Head of caudate nucleus (tissue), 42 donors: ENCODE measurements at regions not wholly inside any gene's neighbourhood (a gene's known extent, or its start where the extent isn't known, plus 50 kb on each side); places are given as distances from the start of the nearest gene placed in this dataset.

Experiments
- DNase-seq, 42 donors: peaks; one replicate each; pipeline versions ENCODE4 v3.0.0 to v3.0.0-alpha.2; 2020 to 2021; ENCODE audit warnings: mixed read lengths in 7 of 42
- intact Hi-C: fragments of 100-400 bp; cut with DNase I; formaldehyde crosslinking; loops from one replicate; pipeline ENCODE4 v1.15.0; 2022

- intact Hi-C loops: no loop called here
- no peak for DNase-seq
These were observed 467.6 kb downstream of the PRKD1 start for GRCh38 chr14:29459969-29460560.

GRCh38 chr14:29461101-29461500 is 466.5 kb downstream of the PRKD1 start:
- intact Hi-C loops: no loop called here
- DNase-seq: peak in 1 of 42 donors; percentile 3

DNA sequence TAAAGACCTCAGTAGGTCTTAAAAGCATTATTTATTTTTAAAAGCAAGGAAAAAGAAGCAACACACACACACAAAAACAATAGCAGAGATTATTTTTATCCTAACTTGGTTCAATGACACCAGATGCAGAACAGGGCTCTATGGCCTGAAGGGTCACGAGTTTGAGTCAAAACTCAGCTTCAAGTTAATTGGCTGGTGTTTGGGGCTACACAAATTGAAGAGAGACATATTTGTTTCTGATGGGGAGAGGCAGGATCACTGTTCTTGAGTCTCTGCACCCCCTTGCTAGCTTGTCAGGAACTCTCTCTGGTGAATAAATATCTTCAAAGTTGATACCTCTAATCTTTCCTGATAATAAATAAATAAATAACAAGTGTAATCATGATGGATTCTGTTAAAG is 466.1 kb downstream of the PRKD1 start:
- intact Hi-C loops: no loop called here
- no peak for DNase-seq

DNA sequence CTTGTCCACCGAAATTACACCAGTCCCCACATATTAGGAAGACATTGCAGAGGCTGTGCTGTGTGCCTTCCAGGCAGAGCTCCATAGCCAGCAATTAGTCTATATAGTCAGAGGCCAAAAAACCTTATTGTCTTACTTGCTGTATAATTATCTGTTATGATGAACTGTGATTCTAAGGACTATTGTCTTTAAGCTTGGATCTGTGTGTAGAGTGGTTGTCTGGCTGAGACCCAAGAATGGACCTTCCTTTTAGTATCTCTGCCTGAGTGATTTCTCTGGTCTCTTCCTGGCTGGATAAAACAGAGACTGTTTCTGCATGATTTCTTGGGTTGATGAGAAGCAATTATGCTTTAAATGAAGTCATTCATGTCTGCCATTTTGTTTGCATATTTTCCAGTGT is 465.3 kb downstream of the PRKD1 start:
- intact Hi-C loops: no loop called here
- DNase-seq: no peak

DNA sequence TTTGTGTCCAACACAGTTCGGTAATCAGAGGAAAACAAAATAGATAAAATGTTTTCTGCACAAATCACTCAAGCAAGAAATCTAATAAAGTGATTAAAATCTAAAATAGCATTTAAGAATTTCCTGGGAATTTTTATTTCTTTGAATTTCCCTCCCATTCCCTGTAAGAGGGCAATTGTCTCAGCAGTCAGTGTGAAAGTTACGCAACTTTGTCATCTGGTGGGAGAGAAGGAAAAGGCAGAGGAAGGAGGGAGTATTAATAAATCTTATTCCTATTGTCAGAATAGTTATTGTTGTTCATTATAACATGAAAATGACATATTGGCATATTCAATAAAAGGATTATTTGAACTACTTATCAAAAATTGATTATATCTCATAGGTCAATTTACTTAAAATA is 464.9 kb downstream of the PRKD1 start:
- intact Hi-C loops: no loop called here
- DNase-seq: no peak

- no peak for DNase-seq
- intact Hi-C loops: no loop called here
These were observed 463.8 kb downstream of the PRKD1 start for GRCh38 chr14:29463727-29464395.

DNA sequence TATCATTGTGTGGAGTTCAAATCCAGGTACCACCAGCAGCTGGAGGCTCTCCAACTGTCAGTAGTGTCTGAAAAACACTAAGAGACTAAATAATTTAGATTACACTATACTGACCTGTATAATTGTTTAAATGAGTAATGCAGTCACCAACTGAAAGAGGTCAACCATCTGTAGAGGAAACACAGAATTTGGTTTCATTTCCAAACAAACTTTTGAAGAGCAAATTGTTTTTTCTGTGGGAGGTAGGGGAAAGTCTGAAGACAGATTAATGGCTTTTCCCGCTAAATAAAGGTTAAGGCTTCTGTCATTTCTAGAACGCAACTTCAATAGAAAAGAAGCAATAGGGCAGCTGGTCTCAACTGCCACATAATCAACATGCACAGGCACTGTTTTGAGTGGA is 462.6 kb downstream of the PRKD1 start:
- DNase-seq: no peak
- intact Hi-C loops: no loop called here

DNA sequence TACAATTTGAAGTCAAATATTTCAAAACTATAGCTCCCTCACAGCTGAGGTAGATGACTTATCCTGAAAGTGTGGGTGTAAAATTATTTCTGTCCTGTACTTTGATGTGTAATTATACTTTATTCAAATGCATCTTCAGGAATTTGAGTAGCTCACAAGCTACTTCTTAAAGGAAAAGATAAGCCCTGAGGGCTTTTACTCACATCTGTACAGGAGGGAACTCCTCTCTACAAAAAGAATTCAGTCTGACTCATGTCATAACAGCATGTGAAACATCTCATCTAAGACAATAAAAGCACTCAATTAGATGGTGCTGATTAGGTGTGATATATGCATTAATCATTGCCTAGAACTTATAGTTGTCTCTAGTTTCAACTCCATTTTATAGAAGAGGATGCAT is 452.0 kb downstream of the PRKD1 start:
- DNase-seq: no peak
- intact Hi-C loops: no loop called here

GRCh38 chr14:29486132-29486531 is 441.5 kb downstream of the PRKD1 start:
- no peak for DNase-seq
- intact Hi-C loops: no loop called here

DNA sequence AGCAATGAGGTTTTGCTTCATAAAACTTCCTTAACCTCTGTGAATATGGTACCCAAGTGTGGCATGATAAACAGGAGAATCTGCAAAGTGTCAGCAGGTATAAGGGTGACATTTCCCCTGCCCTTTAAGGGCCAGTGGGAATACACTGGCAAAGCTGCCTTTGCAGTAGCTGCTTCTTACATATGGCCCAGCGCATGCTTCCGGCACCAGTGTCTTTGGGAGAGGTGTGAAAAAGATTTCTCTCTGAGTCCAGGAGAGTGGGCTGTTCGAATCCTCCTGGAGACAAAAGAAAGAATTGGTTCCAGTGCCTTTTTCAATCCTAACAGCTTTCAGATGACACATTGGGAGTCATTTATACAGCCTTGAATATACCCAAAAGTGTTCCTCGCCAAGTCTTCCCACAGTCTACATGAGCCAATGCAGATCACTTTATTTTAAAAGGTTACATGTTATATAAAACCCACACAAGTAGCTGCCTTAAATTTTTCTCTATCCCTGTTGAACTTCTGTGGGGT is 437.7 kb downstream of the PRKD1 start:
- intact Hi-C loops: no loop called here
- no peak for DNase-seq

GRCh38 chr14:29493849-29494248 is 433.8 kb downstream of the PRKD1 start:
- intact Hi-C loops: no loop called here

DNA sequence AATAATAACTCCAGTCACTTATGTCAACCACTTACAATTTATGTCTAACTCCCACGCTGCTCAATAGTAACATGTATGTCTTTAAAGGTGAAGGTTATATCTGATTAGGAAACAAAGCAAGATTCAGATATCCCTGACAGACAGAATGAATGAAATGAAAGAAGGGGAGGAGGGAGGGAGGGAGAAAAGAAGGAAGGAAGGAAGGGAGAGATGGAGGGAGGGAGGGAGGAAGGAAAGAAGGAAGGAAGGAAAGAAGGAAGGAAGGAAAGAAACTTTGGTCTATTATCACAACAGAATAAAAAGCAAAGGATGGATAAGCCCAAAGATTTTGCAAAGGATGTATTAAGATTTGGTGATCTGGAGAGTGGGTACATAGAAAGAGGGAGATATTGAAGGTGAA is 433.3 kb downstream of the PRKD1 start:
- no peak for DNase-seq
- intact Hi-C loops: no loop called here

More at GRCh38 chr14:29493849-29494248, 433.8 kb downstream of the PRKD1 start:
- DNase-seq: no peak

- DNase-seq: no peak
- intact Hi-C loops: no loop called here
These were observed 423.7 kb downstream of the PRKD1 start for GRCh38 chr14:29503903-29504302.

- intact Hi-C loops: no loop called here
- DNase-seq: no peak
These were observed 409.3 kb downstream of the PRKD1 start for GRCh38 chr14:29518335-29518734.

DNA sequence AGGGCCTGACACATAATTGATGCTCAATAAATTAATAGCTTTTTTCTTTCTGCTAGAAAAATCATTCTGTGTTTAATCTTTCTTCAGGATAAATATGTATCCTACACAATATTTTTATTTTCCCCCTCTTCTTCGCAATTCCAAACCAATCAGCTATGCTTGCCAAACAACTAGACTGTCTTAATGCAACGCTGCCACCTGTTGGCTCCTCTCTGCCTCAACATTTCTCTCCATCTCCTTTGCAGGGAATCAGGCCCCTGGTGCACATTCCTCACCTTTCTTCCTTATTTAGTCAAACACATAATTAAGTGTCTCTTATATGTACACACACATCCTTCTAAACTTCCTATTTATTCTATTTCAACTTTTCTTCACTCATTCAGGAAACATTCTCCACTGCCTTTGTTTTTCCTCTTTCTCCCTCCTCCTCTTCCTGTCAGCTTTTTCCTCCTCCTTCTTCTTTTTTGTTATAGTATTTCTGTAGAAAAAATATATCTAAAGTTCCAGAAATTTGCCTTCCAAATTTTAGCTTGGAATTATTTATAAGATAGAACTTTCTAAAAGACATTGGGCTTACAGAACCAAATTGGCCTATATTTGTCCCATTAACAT is 406.0 kb downstream of the PRKD1 start:
- DNase-seq: no peak
- intact Hi-C loops: no loop called here
